ENCODE measurements at regions not wholly inside any gene's neighbourhood (a gene's known extent, or its start where the extent isn't known, plus 50 kb on each side); places are given as distances from the start of the nearest gene placed in this dataset.

DNA sequence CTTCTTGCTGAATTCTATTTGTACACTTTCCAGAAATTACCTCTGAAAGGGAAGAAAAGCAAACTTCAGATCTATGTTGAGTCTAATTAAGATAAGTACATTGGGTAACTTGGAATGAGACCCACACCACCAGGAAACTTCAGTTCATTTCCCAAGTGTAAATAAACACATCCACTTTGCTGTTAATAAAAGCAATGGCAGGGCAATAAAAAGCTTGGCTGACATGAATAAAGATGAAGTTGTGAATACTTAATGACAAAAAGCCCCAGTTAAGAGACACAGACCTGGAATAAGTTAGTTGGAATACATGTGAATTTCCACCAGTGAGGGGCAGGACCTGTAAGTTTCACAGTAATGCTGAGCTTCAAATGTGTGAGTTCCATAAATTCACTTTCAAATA lies 83.3 kb downstream of the MEX3B start:
- ATAC-seq = no peak
- no peaks in the 10 kb centered on the region for H3K36me3 ChIP-seq (ENCODE audit: control insufficient read depth, insufficient read depth, low read length)
- no peak overlapping the region for H3K4me2 ChIP-seq (ENCODE audit: insufficient read depth, low read length)
- H2AFZ ChIP-seq (ENCODE audit: low read depth, low read length) = no peak overlapping the region
- no TSS peak for BruUV-seq (replicated peaks)
- POLR2A ChIA-PET = no interaction called here
- H3K4me3 ChIP-seq = no peak overlapping the region
- no peak overlapping the region for H3K9ac ChIP-seq (ENCODE audit: insufficient read depth in 1 of 2, low read depth in 2 of 2, low read length in 2 of 2)
- peaks cover 0 to 20% of the 10 kb centered on the region in 2 experiments; a peak in 4 of 5 replicates for H3K4me1 ChIP-seq (replicated peaks in 1 of 2; ENCODE audit: control insufficient read depth in 2 of 2, insufficient read depth in 2 of 2, low read length in 2 of 2)
- CTCF ChIA-PET (ENCODE audit: low intra/inter-chr PET ratio) = no interaction called here
- no peaks in the 10 kb centered on the region for H3K27me3 ChIP-seq (ENCODE audit: control insufficient read depth in 2 of 2, insufficient read depth in 2 of 2, low read length in 2 of 2)
- no peak for FAIRE-seq
- H3K9me3 ChIP-seq (replicated peaks; ENCODE audit: control insufficient read depth, insufficient read depth, low read depth, low read length) = peaks cover 2% of the 10 kb centered on the region; the same call in 1 of the 2 replicates
- intact Hi-C loops (cut with micrococcal nuclease) = no loop called here
- H3K27ac ChIP-seq (ENCODE audit: extremely low read depth, low read depth, low read length) = no peak overlapping the region
- DNase-seq (ENCODE audit: extremely low read depth in 1 of 4, low spot score in 3 of 4) = no peak
- no peaks in the 10 kb centered on the region for H3K9me1 ChIP-seq (ENCODE audit: control insufficient read depth, insufficient read depth, low read length)
- in situ Hi-C loops (cut with MboI) = no loop called here
- H4K20me1 ChIP-seq (replicated peaks; ENCODE audit: control insufficient read depth, insufficient read depth, low read length) = no peaks in the 10 kb centered on the region
- H3K79me2 ChIP-seq (ENCODE audit: control insufficient read depth, insufficient read depth, low read length) = no peaks in the 10 kb centered on the region
- TF ChIP-seq ZKSCAN1 (IDR thresholded peaks at IDR 0.05; ENCODE audit: low read depth, low read length) (no peak), MYBL2 (IDR thresholded peaks at IDR 0.05; ENCODE audit: low read depth) (no peak), MYBL2 (CRISPR knock-in tag; IDR thresholded peaks at IDR 0.05; ENCODE audit: borderline replicate concordance) (no peak), ZNF239 (CRISPR knock-in tag; IDR thresholded peaks at IDR 0.05) (no peak), CREBBP (IDR thresholded peaks at IDR 0.05; ENCODE audit: low read depth, low read length) (no peak), PTRF (tag; IDR thresholded peaks at IDR 0.05) (no peak), NR4A1 (CRISPR knock-in tag; IDR thresholded peaks at IDR 0.05) (no peak), NR4A1 (tag; IDR thresholded peaks at IDR 0.05) (no peak), SMAD1 (IDR thresholded peaks at IDR 0.05; ENCODE audit: low read depth, low read length, partially characterized antibody) (no peak), KAT8 (IDR thresholded peaks at IDR 0.05; ENCODE audit: low read depth) (no peak), ZNF175 (CRISPR knock-in tag; IDR thresholded peaks at IDR 0.05; ENCODE audit: low read depth) (no peak), ZNF263 (CRISPR knock-in tag; IDR thresholded peaks at IDR 0.05; ENCODE audit: borderline replicate concordance) (no peak)
- TF ChIP-seq, protein P1, sequence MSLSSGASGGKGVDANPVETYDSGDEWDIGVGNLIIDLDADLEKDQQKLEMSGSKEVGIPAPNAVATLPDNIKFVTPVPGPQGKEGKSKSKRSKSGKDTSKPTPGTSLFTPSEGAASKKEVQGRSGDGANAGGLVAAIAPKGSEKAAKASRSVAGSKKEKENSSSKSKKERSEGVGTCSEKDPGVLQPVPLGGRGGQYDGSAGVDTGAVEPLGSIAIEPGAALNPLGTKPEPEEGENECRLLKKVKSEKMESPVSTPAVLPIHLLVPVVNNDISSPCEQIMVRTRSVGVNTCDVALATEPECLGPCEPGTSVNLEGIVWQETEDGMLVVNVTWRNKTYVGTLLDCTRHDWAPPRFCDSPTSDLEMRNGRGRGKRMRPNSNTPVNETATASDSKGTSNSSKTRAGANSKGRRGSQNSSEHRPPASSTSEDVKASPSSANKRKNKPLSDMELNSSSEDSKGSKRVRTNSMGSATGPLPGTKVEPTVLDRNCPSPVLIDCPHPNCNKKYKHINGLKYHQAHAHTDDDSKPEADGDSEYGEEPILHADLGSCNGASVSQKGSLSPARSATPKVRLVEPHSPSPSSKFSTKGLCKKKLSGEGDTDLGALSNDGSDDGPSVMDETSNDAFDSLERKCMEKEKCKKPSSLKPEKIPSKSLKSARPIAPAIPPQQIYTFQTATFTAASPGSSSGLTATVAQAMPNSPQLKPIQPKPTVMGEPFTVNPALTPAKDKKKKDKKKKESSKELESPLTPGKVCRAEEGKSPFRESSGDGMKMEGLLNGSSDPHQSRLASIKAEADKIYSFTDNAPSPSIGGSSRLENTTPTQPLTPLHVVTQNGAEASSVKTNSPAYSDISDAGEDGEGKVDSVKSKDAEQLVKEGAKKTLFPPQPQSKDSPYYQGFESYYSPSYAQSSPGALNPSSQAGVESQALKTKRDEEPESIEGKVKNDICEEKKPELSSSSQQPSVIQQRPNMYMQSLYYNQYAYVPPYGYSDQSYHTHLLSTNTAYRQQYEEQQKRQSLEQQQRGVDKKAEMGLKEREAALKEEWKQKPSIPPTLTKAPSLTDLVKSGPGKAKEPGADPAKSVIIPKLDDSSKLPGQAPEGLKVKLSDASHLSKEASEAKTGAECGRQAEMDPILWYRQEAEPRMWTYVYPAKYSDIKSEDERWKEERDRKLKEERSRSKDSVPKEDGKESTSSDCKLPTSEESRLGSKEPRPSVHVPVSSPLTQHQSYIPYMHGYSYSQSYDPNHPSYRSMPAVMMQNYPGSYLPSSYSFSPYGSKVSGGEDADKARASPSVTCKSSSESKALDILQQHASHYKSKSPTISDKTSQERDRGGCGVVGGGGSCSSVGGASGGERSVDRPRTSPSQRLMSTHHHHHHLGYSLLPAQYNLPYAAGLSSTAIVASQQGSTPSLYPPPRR (CRISPR knock-in tag; IDR thresholded peaks at IDR 0.05; ENCODE audit: borderline replicate concordance) = no peak
- TF ChIP-seq, protein P2, sequence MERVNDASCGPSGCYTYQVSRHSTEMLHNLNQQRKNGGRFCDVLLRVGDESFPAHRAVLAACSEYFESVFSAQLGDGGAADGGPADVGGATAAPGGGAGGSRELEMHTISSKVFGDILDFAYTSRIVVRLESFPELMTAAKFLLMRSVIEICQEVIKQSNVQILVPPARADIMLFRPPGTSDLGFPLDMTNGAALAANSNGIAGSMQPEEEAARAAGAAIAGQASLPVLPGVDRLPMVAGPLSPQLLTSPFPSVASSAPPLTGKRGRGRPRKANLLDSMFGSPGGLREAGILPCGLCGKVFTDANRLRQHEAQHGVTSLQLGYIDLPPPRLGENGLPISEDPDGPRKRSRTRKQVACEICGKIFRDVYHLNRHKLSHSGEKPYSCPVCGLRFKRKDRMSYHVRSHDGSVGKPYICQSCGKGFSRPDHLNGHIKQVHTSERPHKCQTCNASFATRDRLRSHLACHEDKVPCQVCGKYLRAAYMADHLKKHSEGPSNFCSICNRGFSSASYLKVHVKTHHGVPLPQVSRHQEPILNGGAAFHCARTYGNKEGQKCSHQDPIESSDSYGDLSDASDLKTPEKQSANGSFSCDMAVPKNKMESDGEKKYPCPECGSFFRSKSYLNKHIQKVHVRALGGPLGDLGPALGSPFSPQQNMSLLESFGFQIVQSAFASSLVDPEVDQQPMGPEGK (CRISPR knock-in tag; IDR thresholded peaks at IDR 0.05; ENCODE audit: borderline replicate concordance) = no peak
- TF ChIP-seq, protein P3, sequence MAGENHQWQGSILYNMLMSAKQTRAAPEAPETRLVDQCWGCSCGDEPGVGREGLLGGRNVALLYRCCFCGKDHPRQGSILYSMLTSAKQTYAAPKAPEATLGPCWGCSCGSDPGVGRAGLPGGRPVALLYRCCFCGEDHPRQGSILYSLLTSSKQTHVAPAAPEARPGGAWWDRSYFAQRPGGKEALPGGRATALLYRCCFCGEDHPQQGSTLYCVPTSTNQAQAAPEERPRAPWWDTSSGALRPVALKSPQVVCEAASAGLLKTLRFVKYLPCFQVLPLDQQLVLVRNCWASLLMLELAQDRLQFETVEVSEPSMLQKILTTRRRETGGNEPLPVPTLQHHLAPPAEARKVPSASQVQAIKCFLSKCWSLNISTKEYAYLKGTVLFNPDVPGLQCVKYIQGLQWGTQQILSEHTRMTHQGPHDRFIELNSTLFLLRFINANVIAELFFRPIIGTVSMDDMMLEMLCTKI (IDR thresholded peaks at IDR 0.05; ENCODE audit: partially characterized antibody) = no peak
